Naive thymus-derived CD4-positive, alpha-beta T cell (primary cell): ENCODE measurements at regions not wholly inside any gene's neighbourhood (a gene's known extent, or its start where the extent isn't known, plus 50 kb on each side); places are given as distances from the start of the nearest gene placed in this dataset.

ENCODE experiments used
- ATAC-seq: fragments of 150-1000 bp; cut with Tn5 transposase; 2 replicates; pipeline ENCODE4 v1.10.0; 2021; ENCODE audit warnings: mild to moderate bottlenecking, moderate library complexity
- CTCF ChIA-PET: fragments of 350-600 bp; sonication (Branson Sonifier 250); formaldehyde crosslinking; loops from one replicate; lab custom pipeline; 2021; ENCODE audit warnings: antibody characterized with exemption; lab: Charles Lee
- POLR2A ChIA-PET: fragments of 350-600 bp; sonication (Branson Sonifier 250); formaldehyde crosslinking; loops from one replicate; lab custom pipeline; 2021; ENCODE audit warnings: antibody characterized with exemption, inconsistent platforms; lab: Charles Lee
- DNase-seq, 9 donors: peaks; one replicate each; pipeline versions ENCODE4 v3.0.0 to v3.0.0-alpha.2; 2020 to 2022; ENCODE audit warnings: mixed read lengths in 1 of 9
- H3K27ac ChIP-seq: one replicate; pipeline ENCODE4 v1.7.0; 2013; ENCODE audit warnings: mild to moderate bottlenecking, low read depth, low read length, moderate library complexity
- H3K27me3 ChIP-seq, 2 donors: one replicate each; pipeline ENCODE4 v1.7.0; 2013; ENCODE audit warnings: low read length in 2 of 2, mild to moderate bottlenecking in 2 of 2, moderate library complexity in 2 of 2; ENCODE audit not compliant: control insufficient read depth in 2 of 2, insufficient read depth in 2 of 2
- H3K36me3 ChIP-seq, 3 experiments: 1 replicate in 2 of 3; 2 replicates in 1 of 3; pipeline ENCODE4 v1.7.0; 2013; ENCODE audit warnings: low read length in 3 of 3, mild to moderate bottlenecking in 3 of 3, moderate library complexity in 1 of 3; ENCODE audit not compliant: insufficient read depth in 3 of 3, control insufficient read depth in 2 of 3
- H3K4me1 ChIP-seq, 2 donors: one replicate each; pipeline ENCODE4 v1.7.0; 2013; ENCODE audit warnings: low read length in 2 of 2, mild to moderate bottlenecking in 2 of 2, moderate library complexity in 1 of 2; ENCODE audit not compliant: control insufficient read depth in 2 of 2, insufficient read depth in 2 of 2
- H3K4me3 ChIP-seq: 2 replicates; pipeline ENCODE4 v1.7.0; 2013; ENCODE audit warnings: mild to moderate bottlenecking, low read length
- H3K9me3 ChIP-seq, 3 experiments: 1 replicate in 2 of 3; 2 replicates in 1 of 3; pipeline ENCODE4 v1.7.0; 2013; ENCODE audit warnings: low read length in 3 of 3; ENCODE audit not compliant: control insufficient read depth in 2 of 3
- H3K27ac Mint-ChIP-seq, 9 donors: one replicate each; pipeline ENCODE4 v1.8.0; 2020 to 2022; ENCODE audit warnings: mixed read lengths in 9 of 9, mild to moderate bottlenecking in 8 of 9, moderate library complexity in 5 of 9, inconsistent platforms in 2 of 9
- H3K27me3 Mint-ChIP-seq, 5 donors: one replicate each; pipeline ENCODE4 v1.8.0; 2021 to 2022; ENCODE audit warnings: mixed read lengths in 5 of 5, mild to moderate bottlenecking in 1 of 5
- H3K36me3 Mint-ChIP-seq, 5 donors: one replicate each; pipeline ENCODE4 v1.8.0; 2020 to 2022; ENCODE audit warnings: mixed read lengths in 5 of 5, mild to moderate bottlenecking in 3 of 5, inconsistent platforms in 1 of 5
- H3K4me1 Mint-ChIP-seq, 7 donors: one replicate each; pipeline ENCODE4 v1.8.0; 2020 to 2022; ENCODE audit warnings: mixed read lengths in 7 of 7, mild to moderate bottlenecking in 3 of 7, inconsistent platforms in 1 of 7
- H3K4me3 Mint-ChIP-seq, 10 donors: one replicate each; pipeline ENCODE4 v1.8.0; 2020 to 2022; ENCODE audit warnings: mild to moderate bottlenecking in 10 of 10, mixed read lengths in 10 of 10, moderate library complexity in 6 of 10, inconsistent platforms in 2 of 10
- H3K9me3 Mint-ChIP-seq, 11 donors: one replicate each; pipeline ENCODE4 v1.8.0; 2020 to 2022; ENCODE audit warnings: mixed read lengths in 11 of 11, mild to moderate bottlenecking in 4 of 11, inconsistent platforms in 1 of 11, moderate library complexity in 1 of 11
- intact Hi-C, 2 donors: fragments of 100-400 bp; cut with micrococcal nuclease; formaldehyde crosslinking; loops; one replicate each; pipeline ENCODE4 v1.15.1; 2023

DNA sequence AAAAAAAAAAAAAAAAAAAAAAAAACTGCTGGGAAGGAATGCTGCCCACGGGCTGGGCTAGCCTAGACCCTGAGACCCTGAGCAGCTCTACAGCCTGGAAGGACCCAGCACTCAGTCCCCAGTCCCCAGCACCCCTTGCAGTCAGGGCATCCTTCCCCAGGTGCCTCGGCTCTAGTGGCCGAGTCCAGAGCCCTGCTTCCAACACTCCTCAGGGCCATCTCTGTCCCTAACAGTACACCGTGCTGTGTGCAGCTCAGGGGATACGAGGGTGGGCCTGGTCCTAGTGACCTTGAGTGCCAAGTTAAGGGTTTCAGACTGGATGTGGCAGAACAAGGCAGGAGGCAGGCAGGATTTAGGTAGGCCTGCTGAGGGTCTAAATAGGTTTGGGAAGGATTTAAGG, 50.2 kb upstream of the LRP8 start:
- Mint-ChIP-seq H3K4me3 (no peak overlapping the region), H3K4me1 (no peaks in the 10 kb centered on the region), H3K27ac (no peak overlapping the region), H3K9me3 (no peaks in the 10 kb centered on the region), H3K36me3 (no peaks in the 10 kb centered on the region), H3K27me3 (peaks cover 0 to 40% (median 4%) of the 10 kb centered on the region in 5 donors)
- Histone ChIP-seq H3K4me1 (no peaks in the 10 kb centered on the region), H3K27me3 (no peaks in the 10 kb centered on the region), H3K27ac (no peak overlapping the region), H3K9me3 (no peaks in the 10 kb centered on the region), H3K36me3 (no peaks in the 10 kb centered on the region), H3K4me3 (no peak overlapping the region)
- ATAC-seq: no peak
- no peak for DNase-seq
- intact Hi-C loops: no loop called here
- ChIA-PET CTCF (no interaction called here), POLR2A (no interaction called here)

DNA sequence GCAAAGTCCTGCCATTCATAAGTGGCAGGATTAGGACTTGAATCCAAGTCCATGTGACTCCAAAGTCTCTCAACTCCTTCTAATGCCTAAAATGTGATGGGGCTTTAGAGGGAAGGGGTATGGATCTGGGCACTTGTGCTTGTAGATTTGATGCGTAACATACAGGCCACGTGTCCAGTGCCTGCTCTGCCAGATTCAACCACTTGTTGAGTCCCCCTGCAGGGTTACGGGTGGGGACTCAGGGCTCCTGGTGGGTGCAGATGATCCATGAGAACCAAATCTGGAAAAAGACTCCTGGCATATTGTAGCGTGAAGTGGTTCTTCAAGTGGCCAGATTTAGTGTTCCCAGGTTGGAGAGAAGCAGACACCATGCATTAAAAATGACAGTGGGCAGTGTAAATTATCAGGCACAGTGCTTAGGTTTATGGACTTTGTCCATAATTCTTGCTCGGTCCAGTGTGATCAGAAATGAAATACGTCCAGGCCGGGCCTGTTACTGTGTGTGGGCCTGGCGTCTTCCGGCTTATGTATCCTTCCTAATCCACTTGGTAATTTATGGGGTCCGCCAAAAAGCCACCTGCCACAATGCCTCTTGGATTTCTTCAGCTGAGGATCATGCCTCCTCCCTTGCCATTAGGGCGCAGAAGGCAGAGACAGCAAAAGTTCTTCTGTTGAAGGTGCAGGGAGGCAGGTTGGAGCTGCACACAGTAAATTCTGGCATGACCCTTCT, 51.2 kb upstream of the LRP8 start:
- intact Hi-C loops: no loop called here
- no peak for DNase-seq
- H3K4me3 ChIP-seq: no peak overlapping the region
- Mint-ChIP-seq H3K27me3 (peaks cover 0 to 42% (median 4%) of the 10 kb centered on the region in 5 donors), H3K27ac (no peak overlapping the region), H3K4me1 (no peaks in the 10 kb centered on the region), H3K4me3 (no peak overlapping the region), H3K36me3 (no peaks in the 10 kb centered on the region), H3K9me3 (no peaks in the 10 kb centered on the region)
- no peak overlapping the region for H3K27ac ChIP-seq
- no peaks in the 10 kb centered on the region for H3K4me1 ChIP-seq
- no peaks in the 10 kb centered on the region for H3K27me3 ChIP-seq
- ChIA-PET CTCF (no interaction called here), POLR2A (no interaction called here)
- no peaks in the 10 kb centered on the region for H3K9me3 ChIP-seq
- H3K36me3 ChIP-seq: no peaks in the 10 kb centered on the region
- no peak for ATAC-seq

DNA sequence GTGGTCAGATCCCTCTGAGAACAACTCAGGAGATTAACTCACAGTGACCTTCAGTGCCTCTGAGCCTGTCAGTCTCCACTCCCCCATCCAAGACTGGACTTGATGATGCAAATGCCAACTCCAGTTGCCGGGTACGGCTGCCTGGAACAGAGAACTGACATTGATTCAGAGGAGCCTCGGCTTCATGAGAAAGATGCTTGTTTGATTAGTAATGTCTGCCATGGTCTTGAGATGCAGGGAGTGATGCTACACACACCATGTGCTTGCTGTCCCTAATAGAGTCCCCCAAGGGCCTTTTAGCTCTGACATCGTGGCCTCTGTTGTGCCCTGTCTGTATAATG, 51.8 kb upstream of the LRP8 start:
- intact Hi-C loops: no loop called here
- POLR2A ChIA-PET: no interaction called here
- CTCF ChIA-PET: no interaction called here
- no peak overlapping the region for H3K27ac ChIP-seq
- H3K9me3 Mint-ChIP-seq: no peaks in the 10 kb centered on the region
- H3K4me3 ChIP-seq: no peak overlapping the region
- no peak for DNase-seq
- H3K4me1 Mint-ChIP-seq: no peaks in the 10 kb centered on the region
- no peaks in the 10 kb centered on the region for H3K36me3 ChIP-seq
- H3K9me3 ChIP-seq: no peaks in the 10 kb centered on the region
- no peaks in the 10 kb centered on the region for H3K27me3 ChIP-seq
- H3K4me3 Mint-ChIP-seq: no peak overlapping the region
- no peaks in the 10 kb centered on the region for H3K36me3 Mint-ChIP-seq
- no peaks in the 10 kb centered on the region for H3K4me1 ChIP-seq
- H3K27me3 Mint-ChIP-seq: peaks cover 0 to 38% (median 4%) of the 10 kb centered on the region in 5 donors
- no peak overlapping the region for H3K27ac Mint-ChIP-seq
- no peak for ATAC-seq

DNA sequence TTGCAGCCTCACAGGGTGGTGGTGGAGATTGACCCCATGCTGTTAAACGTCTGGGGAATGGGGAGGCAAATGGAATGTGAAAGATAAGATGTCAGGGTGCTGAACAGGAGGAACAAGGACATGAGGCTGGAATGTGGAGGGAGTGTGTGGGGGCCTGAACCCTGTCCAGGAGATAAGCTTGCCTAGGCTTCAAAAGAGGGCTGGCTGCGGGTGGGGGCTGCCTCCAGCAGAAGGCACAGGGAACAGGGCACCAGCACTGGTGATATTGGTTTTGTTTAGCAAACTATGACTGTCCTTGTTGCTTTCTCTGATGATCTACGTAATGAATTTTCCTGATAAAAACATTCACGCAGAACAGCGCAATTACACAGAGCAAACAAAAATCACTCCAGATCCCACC, 52.4 kb upstream of the LRP8 start:
- DNase-seq: no peak

GRCh38 chr1:53381790-53382401, 54.0 kb upstream of the LRP8 start:
- no peak overlapping the region for H3K4me3 ChIP-seq
- CTCF ChIA-PET: no interaction called here
- H3K4me3 Mint-ChIP-seq: no peak overlapping the region

More for the DNA sequence above, 52.4 kb upstream of the LRP8 start:
- Histone ChIP-seq H3K27me3 (no peaks in the 10 kb centered on the region), H3K27ac (no peak overlapping the region), H3K4me1 (no peaks in the 10 kb centered on the region), H3K4me3 (no peak overlapping the region), H3K9me3 (no peaks in the 10 kb centered on the region), H3K36me3 (no peaks in the 10 kb centered on the region)
- Mint-ChIP-seq H3K9me3 (no peaks in the 10 kb centered on the region), H3K27ac (no peak overlapping the region), H3K36me3 (no peaks in the 10 kb centered on the region), H3K27me3 (peaks cover 0 to 38% (median 4%) of the 10 kb centered on the region in 5 donors), H3K4me3 (no peak overlapping the region), H3K4me1 (no peaks in the 10 kb centered on the region)
- CTCF ChIA-PET: no interaction called here
- POLR2A ChIA-PET: no interaction called here
- ATAC-seq: no peak
- intact Hi-C loops: no loop called here

DNA sequence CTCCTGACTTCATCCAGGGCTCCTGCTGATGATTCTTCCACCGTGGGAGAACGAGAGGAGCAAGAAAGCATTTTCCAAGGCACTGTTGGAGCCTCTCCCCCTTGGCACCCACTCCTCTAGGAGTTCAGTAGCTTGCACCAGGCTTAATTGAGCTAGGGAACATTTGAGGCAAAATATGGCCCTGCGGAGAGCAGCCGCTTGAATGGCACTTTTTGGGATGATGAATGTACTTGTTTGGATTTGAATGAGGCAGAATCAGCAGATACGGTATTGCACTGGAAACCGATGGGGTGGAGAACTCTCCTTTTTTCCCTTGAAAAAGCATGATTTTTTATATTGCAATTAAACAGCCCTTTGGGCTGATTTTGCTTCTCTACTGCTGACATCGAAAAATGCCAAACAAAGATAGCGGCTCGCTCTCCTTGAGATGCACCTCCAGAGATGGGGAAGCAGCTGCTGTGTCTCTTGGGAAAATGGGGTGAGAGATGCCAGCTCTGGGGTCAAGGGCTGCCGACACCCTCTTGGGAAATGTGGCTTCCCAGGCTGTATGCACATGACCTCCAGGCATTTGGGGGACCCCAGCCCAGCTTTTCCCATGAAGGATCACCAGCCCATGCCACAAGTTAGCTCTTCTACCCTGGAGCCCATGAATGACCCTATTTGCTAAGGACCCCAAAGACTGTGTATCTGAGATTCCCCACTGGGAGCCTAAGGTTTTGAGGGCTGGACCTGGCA, 55.4 kb upstream of the LRP8 start:
- H3K27ac ChIP-seq: no peak overlapping the region
- Mint-ChIP-seq H3K27me3 (peaks cover 0 to 58% (median 4%) of the 10 kb centered on the region in 5 donors), H3K4me3 (no peak overlapping the region), H3K36me3 (peaks cover 0 to 2% (median 0%) of the 10 kb centered on the region in 5 donors), H3K27ac (no peak overlapping the region), H3K4me1 (peaks cover 0 to 8% (median 1%) of the 10 kb centered on the region in 7 donors), H3K9me3 (peaks cover 0 to 9% (median 0%) of the 10 kb centered on the region in 11 donors)
- ChIA-PET POLR2A (no interaction called here), CTCF (interaction anchor here (1.1 kb wide), 1 partner anchor 15 kb away, joined by 3 read pairs; no protein-coding TSS in a partner anchor)
- ATAC-seq (no peak), DNase-seq (no peak)
- H3K9me3 ChIP-seq: no peaks in the 10 kb centered on the region
- intact Hi-C loops: no loop called here
- H3K4me3 ChIP-seq: no peak overlapping the region
- H3K36me3 ChIP-seq: no peaks in the 10 kb centered on the region
- no peaks in the 10 kb centered on the region for H3K27me3 ChIP-seq
- no peaks in the 10 kb centered on the region for H3K4me1 ChIP-seq

More at GRCh38 chr1:53381790-53382401, 54.0 kb upstream of the LRP8 start:
- ATAC-seq (no peak), DNase-seq (no peak)
- no peaks in the 10 kb centered on the region for H3K27me3 ChIP-seq
- POLR2A ChIA-PET: interaction anchor here (0.6 kb wide), 1 partner anchor 545 kb away, joined by 3 read pairs; no protein-coding TSS in a partner anchor
- no peaks in the 10 kb centered on the region for H3K9me3 ChIP-seq
- intact Hi-C loops: no loop called here
- no peaks in the 10 kb centered on the region for H3K4me1 ChIP-seq
- no peak overlapping the region for H3K27ac ChIP-seq
- Mint-ChIP-seq H3K27me3 (peaks cover 0 to 48% (median 4%) of the 10 kb centered on the region in 5 donors), H3K36me3 (no peaks in the 10 kb centered on the region), H3K27ac (no peak overlapping the region), H3K4me1 (peaks cover 0 to 8% (median 1%) of the 10 kb centered on the region in 7 donors), H3K9me3 (peaks cover 0 to 6% (median 0%) of the 10 kb centered on the region in 11 donors)
- H3K36me3 ChIP-seq: no peaks in the 10 kb centered on the region
